MM.1S (cell line): ENCODE measurements at regions not wholly inside any gene's neighbourhood (a gene's known extent, or its start where the extent isn't known, plus 50 kb on each side); places are given as distances from the start of the nearest gene placed in this dataset.

Experiments
- DNase-seq: peaks from one replicate; pipeline ENCODE4 v3.0.0-alpha.2; 2015
- H2AFZ ChIP-seq: fragments of 300-600 bp; sonication (generic); 2 replicates; pipeline ENCODE4 v1.6.0; 2016; ENCODE audit warnings: antibody characterized with exemption, low read length
- H3F3A ChIP-seq: fragments of 300-600 bp; sonication (generic); 2 replicates; pipeline ENCODE4 v1.6.1; 2016; ENCODE audit warnings: mild to moderate bottlenecking, antibody characterized with exemption, low read length, moderate library complexity, mixed read lengths; ENCODE audit not compliant: insufficient read depth
- H3K27ac ChIP-seq: fragments of 300-600 bp; sonication (generic); 2 replicates; pipeline ENCODE4 v1.5.1; 2016; ENCODE audit warnings: mild to moderate bottlenecking, low read length
- H3K27me3 ChIP-seq: fragments of 300-600 bp; sonication (generic); replicated peaks from 2 replicates; pipeline ENCODE4 v1.6.0; 2016; ENCODE audit warnings: low read length; ENCODE audit not compliant: insufficient read depth
- H3K36me3 ChIP-seq: fragments of 300-600 bp; sonication (generic); replicated peaks from 2 replicates; pipeline ENCODE4 v1.6.1; 2016; ENCODE audit warnings: mild to moderate bottlenecking, low read length, mixed read lengths; ENCODE audit not compliant: insufficient read depth
- H3K4me1 ChIP-seq: fragments of 300-600 bp; sonication (generic); 2 replicates; pipeline ENCODE4 v1.6.1; 2016; ENCODE audit warnings: low read length, mixed read lengths
- H3K4me2 ChIP-seq: fragments of 300-600 bp; sonication (generic); 2 replicates; pipeline ENCODE4 v1.6.0; 2016; ENCODE audit warnings: low read depth, low read length
- H3K4me3 ChIP-seq: fragments of 300-600 bp; sonication (generic); 2 replicates; pipeline ENCODE4 v1.5.1; 2016; ENCODE audit warnings: low read length, mixed read lengths
- H3K79me2 ChIP-seq: fragments of 300-600 bp; sonication (generic); 2 replicates; pipeline ENCODE4 v1.6.1; 2016; ENCODE audit warnings: mixed run types, low read length, mixed read lengths
- H3K9ac ChIP-seq: fragments of 300-600 bp; sonication (generic); 2 replicates; pipeline ENCODE4 v1.6.1; 2016; ENCODE audit warnings: low read length, mixed read lengths
- H3K9me2 ChIP-seq: fragments of 300-600 bp; sonication (generic); replicated peaks from 2 replicates; pipeline ENCODE4 v1.6.1; 2016; ENCODE audit warnings: mild to moderate bottlenecking, low read length, mixed read lengths; ENCODE audit not compliant: insufficient read depth
- H3K9me3 ChIP-seq: fragments of 300-600 bp; sonication (generic); replicated peaks from 2 replicates; pipeline ENCODE4 v1.6.1; 2016; ENCODE audit warnings: mild to moderate bottlenecking, low read length, mixed read lengths; ENCODE audit not compliant: insufficient read depth
- H4K20me1 ChIP-seq: fragments of 300-600 bp; sonication (generic); 2 replicates; pipeline ENCODE4 v1.6.1; 2016; ENCODE audit warnings: mild to moderate bottlenecking, low read length, moderate library complexity, mixed read lengths; ENCODE audit not compliant: insufficient read depth
- EZH2 ChIP-seq: fragments of 300-600 bp; sonication (generic); optimal IDR thresholded peaks from 2 replicates; pipeline ENCODE3; 2017; ENCODE audit warnings: low read depth, mild to moderate bottlenecking, antibody characterized with exemption, low read length, mixed read lengths
- EZH2phosphoT487 ChIP-seq: fragments of 300-600 bp; sonication (generic); IDR thresholded peaks from 2 replicates; pipeline ENCODE4 v1.6.1; 2018; ENCODE audit warnings: antibody characterized with exemption, low read length
- TF ChIP-seq, protein P1 (sequence below): fragments of 300-600 bp; sonication (generic); IDR thresholded peaks from 2 replicates; pipeline ENCODE4 v1.5.1; 2016; ENCODE audit warnings: antibody characterized with exemption, low read length, mixed read lengths

DNA sequence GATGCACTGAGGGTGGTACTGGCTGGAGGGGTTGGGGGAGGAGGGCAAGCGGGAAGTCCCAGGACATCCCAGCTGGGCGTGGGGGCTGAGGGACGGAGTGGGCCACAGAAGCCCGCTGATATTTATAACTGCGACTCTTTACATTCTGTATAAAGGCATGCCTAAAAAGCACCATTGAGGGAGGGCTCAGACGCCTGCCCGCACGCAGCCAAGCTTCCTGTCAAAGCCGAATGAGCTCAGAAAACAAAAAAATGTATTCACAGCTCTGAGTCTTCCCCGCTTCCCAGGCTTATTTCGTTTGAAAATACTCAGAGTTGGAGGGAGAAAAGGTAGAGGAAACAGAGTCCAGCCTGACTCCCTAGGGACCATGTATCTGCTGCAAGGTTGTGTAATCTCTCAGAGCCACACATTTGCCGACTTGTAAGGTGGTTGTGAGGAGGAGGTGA lies 170.1 kb upstream of the HAAO start:
- Histone ChIP-seq H4K20me1 (no peaks in the 10 kb centered on the region), H3K9me2 (no peaks in the 10 kb centered on the region), H3K9ac (no peak overlapping the region), H3K4me1 (no peaks in the 10 kb centered on the region), H3K36me3 (no peaks in the 10 kb centered on the region), H3F3A (no peaks in the 10 kb centered on the region), H3K27ac (no peak overlapping the region), H3K9me3 (no peaks in the 10 kb centered on the region), H3K4me2 (no peak overlapping the region), H2AFZ (no peak overlapping the region), H3K79me2 (no peaks in the 10 kb centered on the region), H3K4me3 (no peak overlapping the region), H3K27me3 (no peaks in the 10 kb centered on the region)
- TF ChIP-seq EZH2 (no peak), EZH2phosphoT487 (no peak)
- TF ChIP-seq, protein P1, sequence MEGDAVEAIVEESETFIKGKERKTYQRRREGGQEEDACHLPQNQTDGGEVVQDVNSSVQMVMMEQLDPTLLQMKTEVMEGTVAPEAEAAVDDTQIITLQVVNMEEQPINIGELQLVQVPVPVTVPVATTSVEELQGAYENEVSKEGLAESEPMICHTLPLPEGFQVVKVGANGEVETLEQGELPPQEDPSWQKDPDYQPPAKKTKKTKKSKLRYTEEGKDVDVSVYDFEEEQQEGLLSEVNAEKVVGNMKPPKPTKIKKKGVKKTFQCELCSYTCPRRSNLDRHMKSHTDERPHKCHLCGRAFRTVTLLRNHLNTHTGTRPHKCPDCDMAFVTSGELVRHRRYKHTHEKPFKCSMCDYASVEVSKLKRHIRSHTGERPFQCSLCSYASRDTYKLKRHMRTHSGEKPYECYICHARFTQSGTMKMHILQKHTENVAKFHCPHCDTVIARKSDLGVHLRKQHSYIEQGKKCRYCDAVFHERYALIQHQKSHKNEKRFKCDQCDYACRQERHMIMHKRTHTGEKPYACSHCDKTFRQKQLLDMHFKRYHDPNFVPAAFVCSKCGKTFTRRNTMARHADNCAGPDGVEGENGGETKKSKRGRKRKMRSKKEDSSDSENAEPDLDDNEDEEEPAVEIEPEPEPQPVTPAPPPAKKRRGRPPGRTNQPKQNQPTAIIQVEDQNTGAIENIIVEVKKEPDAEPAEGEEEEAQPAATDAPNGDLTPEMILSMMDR: no peak
- DNase-seq: no peak

DNA sequence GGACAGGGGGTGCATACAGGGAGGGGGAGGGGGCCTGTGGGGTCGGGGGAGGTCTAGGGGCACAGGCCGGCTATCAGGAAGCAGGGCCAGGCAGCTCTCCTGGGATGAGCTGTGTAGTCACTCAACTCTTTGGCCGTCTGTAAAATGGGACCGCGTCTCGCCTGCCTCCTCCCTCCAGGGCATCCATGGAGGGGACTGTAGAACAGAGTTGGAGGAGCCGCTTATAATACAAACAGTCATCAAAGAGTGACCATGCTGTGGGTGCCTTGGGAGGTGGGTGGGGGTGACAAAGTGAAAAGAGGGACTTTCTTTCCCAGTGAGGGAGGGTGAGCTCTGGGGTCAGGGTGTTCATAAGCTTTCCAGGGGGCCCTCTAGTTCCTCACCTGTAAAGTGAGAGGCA lies 169.6 kb upstream of the HAAO start:
- H3K9me2 ChIP-seq: no peaks in the 10 kb centered on the region
- H3K4me2 ChIP-seq: no peak overlapping the region
- H3K4me3 ChIP-seq: no peak overlapping the region
- H4K20me1 ChIP-seq: no peaks in the 10 kb centered on the region
- H2AFZ ChIP-seq: no peak overlapping the region
- no peaks in the 10 kb centered on the region for H3K27me3 ChIP-seq
- H3K9ac ChIP-seq: no peak overlapping the region
- no peaks in the 10 kb centered on the region for H3K4me1 ChIP-seq
- H3K79me2 ChIP-seq: no peaks in the 10 kb centered on the region
- H3K9me3 ChIP-seq: no peaks in the 10 kb centered on the region
- TF ChIP-seq EZH2phosphoT487 (no peak), EZH2 (no peak)
- TF ChIP-seq, protein P1: no peak
- no peaks in the 10 kb centered on the region for H3K36me3 ChIP-seq
- no peak overlapping the region for H3K27ac ChIP-seq
- H3F3A ChIP-seq: no peaks in the 10 kb centered on the region
- DNase-seq: no peak

DNA sequence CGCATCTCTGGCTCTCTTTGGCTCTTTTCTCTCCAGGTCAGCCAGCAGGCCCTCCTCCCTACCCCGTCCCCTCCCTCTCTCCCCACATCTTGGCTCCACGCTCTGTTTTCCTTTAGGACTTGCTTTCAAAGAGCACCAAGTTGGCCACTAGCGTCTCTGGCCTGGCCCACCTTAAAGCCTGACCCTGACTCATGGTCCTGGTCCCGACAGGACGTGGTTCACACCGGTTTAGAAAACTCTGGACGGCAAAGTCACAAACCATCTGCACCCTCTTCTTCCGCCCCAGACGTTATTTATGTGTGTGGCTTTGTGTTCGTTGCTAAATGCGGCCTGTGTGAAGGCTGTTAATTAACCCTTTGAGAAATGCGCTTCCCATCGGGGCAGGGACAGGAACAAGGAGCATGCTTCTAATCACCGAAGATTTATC lies 169.0 kb upstream of the HAAO start:
- no peak overlapping the region for H3K4me2 ChIP-seq
- H3K79me2 ChIP-seq: no peaks in the 10 kb centered on the region
- H2AFZ ChIP-seq: no peak overlapping the region
- no peak for DNase-seq
- H3K36me3 ChIP-seq: no peaks in the 10 kb centered on the region
- no peak overlapping the region for H3K9ac ChIP-seq
- TF ChIP-seq, protein P1: no peak
- no peak for TF ChIP-seq EZH2
- no peak for TF ChIP-seq EZH2phosphoT487
- no peaks in the 10 kb centered on the region for H3F3A ChIP-seq
- H4K20me1 ChIP-seq: no peaks in the 10 kb centered on the region
- no peaks in the 10 kb centered on the region for H3K4me1 ChIP-seq
- H3K9me3 ChIP-seq: no peaks in the 10 kb centered on the region
- H3K9me2 ChIP-seq: no peaks in the 10 kb centered on the region
- H3K27me3 ChIP-seq: no peaks in the 10 kb centered on the region
- no peak overlapping the region for H3K4me3 ChIP-seq
- no peak overlapping the region for H3K27ac ChIP-seq

DNA sequence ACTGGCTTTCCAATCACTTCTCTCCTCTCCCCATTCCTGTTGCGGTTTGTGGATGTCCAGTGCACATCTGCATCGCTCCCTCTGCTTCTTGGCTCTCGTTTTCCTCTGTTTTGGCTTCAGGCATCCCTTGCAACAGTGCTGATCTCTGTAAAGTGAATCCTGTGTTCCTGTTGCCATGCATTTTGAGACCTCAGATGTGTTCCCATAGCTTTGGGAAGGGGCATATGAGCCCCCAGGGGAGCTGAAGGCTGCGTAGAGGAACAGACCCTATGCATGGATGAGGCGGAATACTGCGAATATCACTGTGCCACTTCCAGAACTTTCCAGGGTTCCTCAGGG lies 168.4 kb upstream of the HAAO start:
- no peak overlapping the region for H3K4me3 ChIP-seq
- H3K79me2 ChIP-seq: no peaks in the 10 kb centered on the region
- H4K20me1 ChIP-seq: no peaks in the 10 kb centered on the region
- no peaks in the 10 kb centered on the region for H3K27me3 ChIP-seq
- H3K4me1 ChIP-seq: no peaks in the 10 kb centered on the region
- no peak overlapping the region for H3K27ac ChIP-seq
- H3K36me3 ChIP-seq: no peaks in the 10 kb centered on the region
- no peaks in the 10 kb centered on the region for H3F3A ChIP-seq
- H3K9me3 ChIP-seq: no peaks in the 10 kb centered on the region
- no peaks in the 10 kb centered on the region for H3K9me2 ChIP-seq
- H2AFZ ChIP-seq: no peak overlapping the region
- no peak overlapping the region for H3K9ac ChIP-seq
- DNase-seq: no peak
- H3K4me2 ChIP-seq: no peak overlapping the region
- TF ChIP-seq EZH2: no peak
- TF ChIP-seq, protein P1: no peak
- no peak for TF ChIP-seq EZH2phosphoT487
